Endothelial cell of hepatic sinusoid (primary cell): ENCODE measurements at regions not wholly inside any gene's neighbourhood (a gene's known extent, or its start where the extent isn't known, plus 50 kb on each side); places are given as distances from the start of the nearest gene placed in this dataset.

Source experiments
- in situ Hi-C: cut with HindIII; loops from 2 replicates; pipeline ENCODE4 v1.10.0; 2017; ENCODE audit warnings: low sequenced_read_pairs

- in situ Hi-C loops, result no loop called here
These were observed 571.2 kb upstream of the FAT1 start for GRCh38 chr4:187294861-187295260.

- in situ Hi-C loops, result no loop called here
These were observed 578.3 kb upstream of the FAT1 start for GRCh38 chr4:187301923-187302322.

GRCh38 chr4:187302457-187303150 lies 578.9 kb upstream of the FAT1 start:
- in situ Hi-C loops, result no loop called here

- in situ Hi-C loops, result no loop called here
These were observed 580.5 kb upstream of the FAT1 start for GRCh38 chr4:187304133-187304532.

GRCh38 chr4:187307131-187307530 lies 583.5 kb upstream of the FAT1 start:
- in situ Hi-C loops, result loop anchor here (5.0 kb wide), 1 partner anchor 40 kb away; no protein-coding TSS in a partner anchor

- in situ Hi-C loops, result loop anchor here (5.0 kb wide), 1 partner anchor 42 kb away; no protein-coding TSS in a partner anchor
These were observed 585.8 kb upstream of the FAT1 start for GRCh38 chr4:187309456-187309855.

GRCh38 chr4:187312299-187312698 lies 588.6 kb upstream of the FAT1 start:
- in situ Hi-C loops, result no loop called here

GRCh38 chr4:187317799-187318198 lies 594.1 kb upstream of the FAT1 start:
- in situ Hi-C loops, result no loop called here

GRCh38 chr4:187321711-187322110 lies 598.1 kb upstream of the FAT1 start:
- in situ Hi-C loops, result no loop called here

GRCh38 chr4:187332141-187332540 lies 608.5 kb upstream of the FAT1 start:
- in situ Hi-C loops, result no loop called here

GRCh38 chr4:187333151-187333550 lies 609.5 kb upstream of the FAT1 start:
- in situ Hi-C loops, result no loop called here

GRCh38 chr4:187335339-187335738 lies 611.7 kb upstream of the FAT1 start:
- in situ Hi-C loops, result no loop called here

- in situ Hi-C loops, result no loop called here
These were observed 631.1 kb upstream of the FAT1 start for GRCh38 chr4:187354740-187355139.

GRCh38 chr4:187357045-187357643 lies 633.5 kb upstream of the FAT1 start:
- in situ Hi-C loops, result no loop called here

GRCh38 chr4:187357821-187358220 lies 634.2 kb upstream of the FAT1 start:
- in situ Hi-C loops, result no loop called here

GRCh38 chr4:187362937-187363857 lies 632.4 kb upstream of the ZFP42 start:
- in situ Hi-C loops, result no loop called here

- in situ Hi-C loops, result no loop called here
These were observed 631.2 kb upstream of the ZFP42 start for GRCh38 chr4:187364401-187364800.

GRCh38 chr4:187364851-187365250 lies 630.7 kb upstream of the ZFP42 start:
- in situ Hi-C loops, result no loop called here

- in situ Hi-C loops, result no loop called here
These were observed 629.0 kb upstream of the ZFP42 start for GRCh38 chr4:187366530-187366929.

- in situ Hi-C loops, result no loop called here
These were observed 624.7 kb upstream of the ZFP42 start for GRCh38 chr4:187370918-187371317.

- in situ Hi-C loops, result no loop called here
These were observed 617.1 kb upstream of the ZFP42 start for GRCh38 chr4:187378441-187378840.

GRCh38 chr4:187380181-187380581 lies 615.4 kb upstream of the ZFP42 start:
- in situ Hi-C loops, result no loop called here
